ENCODE measurements at regions not wholly inside any gene's neighbourhood (a gene's known extent, or its start where the extent isn't known, plus 50 kb on each side); places are given as distances from the start of the nearest gene placed in this dataset.
A peak's percentile ranks its signal among the peaks of the same experiment; 100 is the strongest.

- peak; percentile 98 for DNase-seq
These were observed 98.3 kb downstream of the LRRC74A start for GRCh38 chr14:76924371-76925096.

- no peak for DNase-seq
These were observed 97.5 kb downstream of the LRRC74A start for GRCh38 chr14:76923431-76924370.

GRCh38 chr14:76922584-76922983 is 96.4 kb downstream of the LRRC74A start:
- no peak for DNase-seq

GRCh38 chr14:76922092-76922491 is 95.9 kb downstream of the LRRC74A start:
- no peak for DNase-seq

- DNase-seq = no peak
These were observed 94.8 kb downstream of the LRRC74A start for GRCh38 chr14:76921088-76921399.

- DNase-seq = peak; percentile 90
These were observed 94.3 kb downstream of the LRRC74A start for GRCh38 chr14:76920331-76921087.

- peak; percentile 93 for DNase-seq
These were observed 93.5 kb downstream of the LRRC74A start for GRCh38 chr14:76919431-76920330.
